SIG-M5 treated with dmso at 0.1 percent for 504 hours (cell line): ENCODE measurements at regions not wholly inside any gene's neighbourhood (a gene's known extent, or its start where the extent isn't known, plus 50 kb on each side); places are given as distances from the start of the nearest gene placed in this dataset.

ENCODE experiments used
- DNase-seq: peaks from one replicate; lab custom pipeline; 2025; ENCODE audit not compliant: unreplicated experiment; lab: John Stamatoyannopoulos, UW

- no peak for DNase-seq
Measured at GRCh38 chr2:238576674-238577073, 149.9 kb downstream of the ASB1 start.

- DNase-seq = no peak
Measured at GRCh38 chr2:238578256-238578655, 151.5 kb downstream of the ASB1 start.

- no peak for DNase-seq
Measured at GRCh38 chr2:238580486-238580885, 153.8 kb downstream of the ASB1 start.

GRCh38 chr2:238581126-238581525, 154.4 kb downstream of the ASB1 start:
- no peak for DNase-seq

- DNase-seq = no peak
Measured at GRCh38 chr2:238582159-238582558, 155.4 kb downstream of the ASB1 start.

- no peak for DNase-seq
Measured at GRCh38 chr2:238584617-238585016, 157.9 kb downstream of the ASB1 start.

GRCh38 chr2:238585836-238586821, 159.4 kb downstream of the ASB1 start:
- no peak for DNase-seq

- DNase-seq = no peak
Measured at GRCh38 chr2:238586931-238587775, 160.4 kb downstream of the ASB1 start.

- DNase-seq = no peak
Measured at GRCh38 chr2:238587776-238588660, 161.3 kb downstream of the ASB1 start.

GRCh38 chr2:238589591-238590460, 163.1 kb downstream of the ASB1 start:
- DNase-seq = no peak

GRCh38 chr2:238591732-238592131, 165.0 kb downstream of the ASB1 start:
- DNase-seq = no peak

GRCh38 chr2:238593236-238593635, 166.5 kb downstream of the ASB1 start:
- no peak for DNase-seq

- DNase-seq = no peak
Measured at GRCh38 chr2:238593678-238594077, 167.0 kb downstream of the ASB1 start.

- DNase-seq = no peak
Measured at GRCh38 chr2:238594796-238595749, 168.3 kb downstream of the ASB1 start.

GRCh38 chr2:238595750-238596570, 169.2 kb downstream of the ASB1 start:
- DNase-seq = no peak

- no peak for DNase-seq
Measured at GRCh38 chr2:238596571-238597551, 170.1 kb downstream of the ASB1 start.
